ENCODE measurements at regions not wholly inside any gene's neighbourhood (a gene's known extent, or its start where the extent isn't known, plus 50 kb on each side); places are given as distances from the start of the nearest gene placed in this dataset.

DNA sequence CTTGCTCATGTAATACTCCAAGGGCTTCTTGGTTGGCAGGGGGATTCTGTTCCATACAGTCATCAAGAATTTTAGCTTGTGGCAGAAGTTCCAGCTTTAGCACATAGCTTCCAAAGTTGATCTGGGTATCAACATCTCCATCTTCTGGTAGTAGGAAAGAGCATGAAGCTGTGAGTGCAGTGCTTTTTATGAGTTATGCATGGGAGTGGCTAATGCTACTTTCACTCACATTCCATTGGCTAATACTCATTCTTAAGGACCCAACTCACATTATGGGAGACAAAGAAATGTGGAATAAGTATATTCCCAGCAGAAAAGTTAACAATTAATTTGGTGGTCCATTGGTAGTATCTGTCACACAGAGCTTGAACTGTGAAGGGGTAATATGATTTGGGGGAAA, 194.2 kb upstream of the CHD1 start:
- H3K4ac ChIP-seq (ENCODE audit: low read depth, low read length), result no peak overlapping the region
- H2AK5ac ChIP-seq (ENCODE audit: insufficient read length, low read length), result no peak overlapping the region
- no peaks in the 10 kb centered on the region for H3K79me1 ChIP-seq (ENCODE audit: insufficient read depth, low read depth, low read length, poor library complexity, severe bottlenecking)
- TF ChIP-seq, protein P1, sequence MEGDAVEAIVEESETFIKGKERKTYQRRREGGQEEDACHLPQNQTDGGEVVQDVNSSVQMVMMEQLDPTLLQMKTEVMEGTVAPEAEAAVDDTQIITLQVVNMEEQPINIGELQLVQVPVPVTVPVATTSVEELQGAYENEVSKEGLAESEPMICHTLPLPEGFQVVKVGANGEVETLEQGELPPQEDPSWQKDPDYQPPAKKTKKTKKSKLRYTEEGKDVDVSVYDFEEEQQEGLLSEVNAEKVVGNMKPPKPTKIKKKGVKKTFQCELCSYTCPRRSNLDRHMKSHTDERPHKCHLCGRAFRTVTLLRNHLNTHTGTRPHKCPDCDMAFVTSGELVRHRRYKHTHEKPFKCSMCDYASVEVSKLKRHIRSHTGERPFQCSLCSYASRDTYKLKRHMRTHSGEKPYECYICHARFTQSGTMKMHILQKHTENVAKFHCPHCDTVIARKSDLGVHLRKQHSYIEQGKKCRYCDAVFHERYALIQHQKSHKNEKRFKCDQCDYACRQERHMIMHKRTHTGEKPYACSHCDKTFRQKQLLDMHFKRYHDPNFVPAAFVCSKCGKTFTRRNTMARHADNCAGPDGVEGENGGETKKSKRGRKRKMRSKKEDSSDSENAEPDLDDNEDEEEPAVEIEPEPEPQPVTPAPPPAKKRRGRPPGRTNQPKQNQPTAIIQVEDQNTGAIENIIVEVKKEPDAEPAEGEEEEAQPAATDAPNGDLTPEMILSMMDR (conservative IDR thresholded peaks at IDR 0.05), result no peak
- no peaks in the 10 kb centered on the region for H3K23me2 ChIP-seq (ENCODE audit: insufficient read length, low read depth, low read length, poor library complexity, severe bottlenecking)
- H4K91ac ChIP-seq (ENCODE audit: insufficient read length, low read depth, low read length), result no peak overlapping the region
- H3K27me3 Mint-ChIP-seq (ENCODE audit: low read depth), result no peaks in the 10 kb centered on the region
- H3K27me3 ChIP-seq (ENCODE audit: insufficient read depth, low read length), result no peaks in the 10 kb centered on the region
- no peak overlapping the region for H3T11ph ChIP-seq (ENCODE audit: low read length)
- H2BK120ac ChIP-seq (ENCODE audit: low read depth, low read length, poor library complexity, severe bottlenecking), result no peak overlapping the region
- no peak overlapping the region for H2BK5ac ChIP-seq (ENCODE audit: insufficient read length, low read length)
- no peaks in the 10 kb centered on the region for H4K20me1 ChIP-seq (ENCODE audit: control insufficient read depth, insufficient read depth, insufficient read length)
- no peak overlapping the region for H2BK15ac ChIP-seq (ENCODE audit: low read depth, low read length)
- H3K36me3 Mint-ChIP-seq (ENCODE audit: insufficient read depth in 1 of 3, low read depth in 3 of 3), result no peaks in the 10 kb centered on the region
- H2AFZ ChIP-seq (ENCODE audit: low read length), result no peak overlapping the region
- no peak overlapping the region for H3K27ac Mint-ChIP-seq
- no peak overlapping the region for H3K4me2 ChIP-seq (ENCODE audit: insufficient read depth, insufficient read length, low read length)
- H3K4me1 Mint-ChIP-seq, result no peaks in the 10 kb centered on the region
- no peak overlapping the region for H3K23ac ChIP-seq (ENCODE audit: insufficient read length, low read depth, low read length)
- no peak overlapping the region for H3K27ac ChIP-seq (ENCODE audit: insufficient read length, low read depth, low read length)
- no peak overlapping the region for H4K8ac ChIP-seq (replicated peaks; ENCODE audit: insufficient read length, low read depth, low read length)
- no peaks in the 10 kb centered on the region; a peak in 1 of 5 replicates for H3K9me3 Mint-ChIP-seq
- no peak for DNase-seq
- H3K56ac ChIP-seq (ENCODE audit: insufficient read length, low read depth, low read length), result no peak overlapping the region
- H2BK20ac ChIP-seq (ENCODE audit: low read depth, low read length, poor library complexity, severe bottlenecking), result no peak overlapping the region
- no peaks in the 10 kb centered on the region for H3K9me3 ChIP-seq (ENCODE audit: control insufficient read depth, low read depth, low read length)
- H3K9ac ChIP-seq (ENCODE audit: extremely low read depth, insufficient read length, low read length), result no peak overlapping the region
- H3K79me2 ChIP-seq (ENCODE audit: insufficient read depth, low read length), result no peaks in the 10 kb centered on the region
- no peak overlapping the region for H3K18ac ChIP-seq (ENCODE audit: insufficient read length, low read depth, low read length)
- no peak overlapping the region for H3K4me3 Mint-ChIP-seq
- no peak overlapping the region for H4K5ac ChIP-seq (ENCODE audit: insufficient read length, low read depth, low read length)
- H3K4me1 ChIP-seq (ENCODE audit: insufficient read depth, low read length), result no peaks in the 10 kb centered on the region
- no peak overlapping the region for H3K14ac ChIP-seq (ENCODE audit: insufficient read depth, low read length)
- H2BK12ac ChIP-seq (ENCODE audit: insufficient read length, low read depth, low read length), result no peak overlapping the region
